OCI-M1 (cell line): ENCODE measurements at regions not wholly inside any gene's neighbourhood (a gene's known extent, or its start where the extent isn't known, plus 50 kb on each side); places are given as distances from the start of the nearest gene placed in this dataset.

ENCODE experiments used
- DNase-seq: peaks from one replicate; lab custom pipeline; 2025; lab: John Stamatoyannopoulos, UW

DNA sequence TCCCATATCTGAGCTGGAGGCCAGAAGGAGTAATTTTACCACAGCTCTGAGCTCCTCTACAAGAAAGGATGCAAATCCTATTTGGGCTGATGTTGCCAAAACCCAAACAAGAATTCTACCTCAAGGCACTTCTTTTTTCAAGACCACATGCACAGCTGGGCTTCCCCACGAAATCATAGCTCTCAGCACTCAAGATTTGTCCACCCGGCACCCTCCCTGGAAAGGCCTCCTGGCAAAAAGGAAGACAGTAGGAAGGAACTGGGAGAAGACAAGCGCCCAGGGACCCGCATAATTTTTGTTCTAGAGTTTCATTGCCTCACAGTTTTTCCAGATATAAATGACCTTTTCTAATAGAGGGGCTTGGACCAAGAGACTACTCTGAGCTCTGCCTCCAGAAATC, 90.5 kb downstream of the BANF2 start:
- DNase-seq = no peak

GRCh38 chr20:17787816-17788215, 88.0 kb downstream of the BANF2 start:
- DNase-seq = no peak

DNA sequence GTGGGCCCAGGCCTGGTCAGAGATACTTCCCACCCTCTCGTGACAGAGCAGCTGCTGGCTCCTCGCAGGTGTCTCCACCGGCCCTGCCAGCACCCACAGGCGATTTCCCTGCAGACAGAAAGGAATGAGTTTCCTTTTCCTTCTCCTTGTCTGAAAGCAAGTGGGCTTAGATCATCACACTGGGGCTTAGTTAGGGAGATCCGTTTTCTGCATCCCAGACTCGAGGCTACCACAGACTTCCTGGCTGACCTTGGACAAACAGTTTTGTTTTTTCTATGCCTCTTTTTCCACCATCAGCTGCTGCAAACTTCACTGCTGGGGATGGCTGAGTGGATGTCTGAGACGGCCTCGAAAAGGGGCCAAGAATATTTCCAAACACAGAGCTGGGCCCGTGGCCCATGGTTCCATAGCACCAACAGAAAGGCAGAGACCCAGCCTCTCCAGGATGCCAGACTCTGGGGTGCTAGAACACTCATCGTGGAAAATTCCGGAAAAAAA, 86.5 kb downstream of the BANF2 start:
- no peak for DNase-seq
